GM21576 (cell line): ENCODE measurements at regions not wholly inside any gene's neighbourhood (a gene's known extent, or its start where the extent isn't known, plus 50 kb on each side); places are given as distances from the start of the nearest gene placed in this dataset.

Source experiments
- ATAC-seq: cut with Tn5 transposase; IDR thresholded peaks from one replicate; pipeline ENCODE4 v1.9.1; 2021; ENCODE audit warnings: mild to moderate bottlenecking, moderate library complexity; ENCODE audit not compliant: unreplicated experiment

- no peak for ATAC-seq
Observed at GRCh38 chr5:125510651-125511050, 764.2 kb upstream of the ZNF608 start.

- no peak for ATAC-seq
Observed at GRCh38 chr5:125517973-125518550, 771.6 kb upstream of the ZNF608 start.

DNA sequence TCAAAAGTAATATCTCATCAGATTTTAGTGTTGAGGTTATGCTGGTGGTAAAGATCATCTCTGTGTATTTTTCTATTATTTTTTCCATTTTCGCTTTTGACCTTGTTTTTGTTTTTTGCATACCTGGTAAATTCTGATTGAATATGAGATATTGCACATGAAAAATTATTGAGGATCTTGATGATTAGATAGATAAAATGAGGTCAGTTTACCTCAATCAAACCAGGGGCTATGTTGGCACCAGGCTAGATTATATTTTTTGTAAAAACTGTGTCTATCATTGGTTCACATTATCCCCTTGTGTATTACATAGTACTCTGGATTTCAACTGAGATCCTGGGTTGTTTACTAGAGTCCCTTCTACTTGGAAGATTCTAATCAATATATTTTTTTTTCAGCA is 774.9 kb upstream of the ZNF608 start:
- ATAC-seq, result no peak

DNA sequence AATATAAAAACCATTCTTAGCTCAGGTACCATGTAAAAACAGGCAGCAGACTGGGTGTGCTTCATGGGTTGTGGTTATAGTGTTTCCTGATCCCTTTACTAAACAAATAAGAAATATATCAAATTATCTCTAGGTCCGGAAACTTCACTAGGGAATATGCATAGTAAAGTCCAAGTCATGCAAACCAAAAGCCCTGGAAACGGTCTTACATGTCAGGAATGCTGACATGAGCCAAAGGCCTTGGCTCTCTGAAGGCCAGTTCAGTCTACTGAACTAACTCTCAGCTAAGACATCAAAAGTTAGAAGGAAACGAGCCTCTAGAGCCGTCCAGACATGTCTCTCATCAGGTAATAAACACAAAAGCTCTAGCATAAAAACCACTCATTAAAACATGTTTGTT is 778.9 kb upstream of the ZNF608 start:
- ATAC-seq, result no peak

DNA sequence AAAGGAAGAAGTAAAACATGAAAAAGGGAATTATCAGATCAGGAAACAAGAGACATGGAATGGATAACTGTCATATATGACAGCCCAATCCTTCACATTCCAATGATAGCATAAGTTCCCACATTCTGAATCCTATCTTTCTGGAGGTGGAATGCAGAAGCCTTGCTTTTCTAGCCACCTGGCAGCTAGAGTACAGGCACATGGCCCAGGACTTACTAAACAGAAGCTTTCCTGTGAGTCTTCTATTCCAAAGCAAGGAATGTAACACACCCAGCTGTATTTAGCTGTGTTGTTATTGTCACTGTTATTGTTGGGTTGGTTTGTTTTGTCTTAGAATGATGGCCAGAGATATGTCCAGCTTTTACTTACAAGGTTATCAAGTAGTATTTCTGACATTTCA is 780.5 kb upstream of the ZNF608 start:
- ATAC-seq, result no peak

GRCh38 chr5:125528881-125529280 is 782.4 kb upstream of the ZNF608 start:
- no peak for ATAC-seq

DNA sequence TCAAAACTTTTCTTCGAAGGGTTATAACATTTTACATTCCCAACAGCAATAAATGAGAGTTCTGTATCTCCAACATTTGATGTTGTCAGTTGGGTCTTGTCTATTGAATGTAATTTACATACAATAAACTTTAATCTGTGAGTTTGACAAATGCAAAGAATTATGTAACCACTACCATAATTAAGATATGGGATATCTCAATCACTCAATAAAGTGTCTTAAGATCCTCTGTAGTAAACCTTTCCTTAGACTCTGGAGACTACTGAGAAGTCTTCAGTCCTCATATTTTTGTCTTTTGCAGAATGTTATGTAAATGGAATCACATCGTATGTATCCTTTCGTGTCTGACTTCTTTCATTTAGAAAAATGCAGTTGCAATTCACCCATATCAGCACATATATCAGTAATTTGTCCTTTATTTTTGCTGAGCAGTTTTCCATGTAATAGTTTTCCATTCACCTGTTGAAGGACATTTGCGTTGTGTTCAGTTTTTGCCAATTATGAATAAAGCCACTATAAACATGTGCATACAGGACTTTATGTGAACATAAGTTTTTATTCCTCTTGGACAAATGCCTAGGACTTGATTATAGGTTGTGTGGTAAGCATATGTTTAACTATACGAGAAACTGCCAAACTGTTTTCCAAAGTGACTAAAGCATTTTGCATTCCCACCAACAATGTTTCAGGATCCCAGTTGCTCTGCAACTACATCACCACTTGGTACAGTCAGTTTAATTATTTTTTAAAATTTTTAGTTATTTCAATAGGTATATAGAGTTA is 784.6 kb upstream of the ZNF608 start:
- no peak for ATAC-seq

DNA sequence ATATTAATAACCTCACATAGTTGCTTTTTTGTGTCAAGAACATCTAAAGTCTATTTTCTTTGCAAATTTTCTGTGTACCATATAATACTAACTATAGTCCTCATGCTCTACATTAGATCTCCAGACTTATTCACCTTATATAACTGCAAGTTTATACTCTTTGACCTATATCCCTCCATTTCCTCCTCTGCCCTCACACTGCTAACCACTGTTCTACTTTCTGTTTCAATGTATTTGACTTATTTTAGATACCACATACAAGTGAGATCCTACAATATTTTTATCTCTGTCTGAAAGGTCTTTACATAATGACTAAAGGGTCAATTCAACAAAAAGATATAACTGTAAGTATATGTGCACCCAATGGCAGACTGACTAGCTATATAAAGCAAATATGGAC is 789.7 kb upstream of the ZNF608 start:
- ATAC-seq, result no peak

GRCh38 chr5:125536582-125536981 is 790.1 kb upstream of the ZNF608 start:
- no peak for ATAC-seq

GRCh38 chr5:125537661-125538060 is 791.2 kb upstream of the ZNF608 start:
- no peak for ATAC-seq

- ATAC-seq, result no peak
Observed at GRCh38 chr5:125538469-125538868, 792.0 kb upstream of the ZNF608 start.

- no peak for ATAC-seq
Observed at GRCh38 chr5:125541085-125541484, 794.6 kb upstream of the ZNF608 start.

GRCh38 chr5:125549322-125549911 is 803.0 kb upstream of the ZNF608 start:
- no peak for ATAC-seq

- ATAC-seq, result no peak
Observed at GRCh38 chr5:125550274-125550673, 803.8 kb upstream of the ZNF608 start.

DNA sequence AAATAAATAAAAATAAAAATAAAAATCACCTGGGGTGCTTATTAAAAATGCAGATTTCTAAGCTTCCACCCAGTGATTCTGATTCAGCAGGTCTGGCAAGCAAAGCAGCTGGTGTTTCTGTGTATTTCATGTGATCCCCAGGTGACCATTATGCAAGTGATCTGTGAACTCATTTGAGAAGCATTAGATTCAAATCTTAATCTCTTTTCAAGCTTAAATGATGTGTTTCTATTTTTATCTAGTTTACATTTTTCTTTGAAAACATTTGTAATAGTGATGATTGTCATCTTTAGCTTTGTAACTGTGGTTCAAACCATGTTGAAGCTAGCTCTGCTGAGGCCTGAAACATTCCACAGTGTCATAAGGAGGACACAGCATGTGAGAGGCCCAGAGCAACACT is 804.8 kb upstream of the ZNF608 start:
- ATAC-seq, result no peak

GRCh38 chr5:125551797-125552196 is 805.4 kb upstream of the ZNF608 start:
- ATAC-seq, result no peak

- no peak for ATAC-seq
Observed at GRCh38 chr5:125552486-125552885, 806.0 kb upstream of the ZNF608 start.

DNA sequence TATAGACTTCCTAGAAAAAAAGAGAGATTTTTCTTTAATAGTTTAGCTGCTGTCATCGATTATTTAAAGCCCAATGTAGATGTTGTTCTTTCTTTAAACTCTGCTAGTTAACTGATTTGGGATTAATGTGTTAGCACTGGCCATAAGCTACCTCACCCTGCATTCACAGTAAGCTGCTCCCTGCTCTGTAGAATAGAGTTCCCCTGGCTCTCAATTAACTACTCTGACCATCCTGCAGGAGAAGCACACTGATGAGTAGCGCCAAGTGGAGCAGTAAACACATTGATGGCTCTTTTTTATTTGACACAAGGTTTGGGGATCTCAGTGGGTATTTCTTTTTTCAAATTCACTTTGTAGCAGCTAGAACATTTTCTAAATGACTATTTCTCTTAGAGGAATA is 807.9 kb upstream of the ZNF608 start:
- no peak for ATAC-seq

DNA sequence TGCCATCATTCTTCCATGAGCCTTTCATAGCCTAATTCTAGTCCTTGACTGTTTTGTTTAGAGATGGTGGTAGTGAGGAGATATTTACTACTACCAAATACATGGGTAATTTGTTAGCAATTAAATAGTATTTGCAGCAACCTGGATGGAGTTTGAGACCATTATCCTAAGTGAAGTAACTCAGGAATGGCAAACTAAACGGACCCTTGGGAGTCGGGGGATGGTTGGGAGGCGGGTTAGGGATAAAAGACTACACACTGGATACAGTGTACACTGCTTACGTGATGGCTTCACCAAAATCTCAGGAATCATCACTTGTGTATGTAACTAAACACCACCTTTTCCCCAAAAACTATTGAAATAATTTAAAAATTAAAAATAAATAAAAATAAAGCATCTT is 809.2 kb upstream of the ZNF608 start:
- ATAC-seq, result no peak

DNA sequence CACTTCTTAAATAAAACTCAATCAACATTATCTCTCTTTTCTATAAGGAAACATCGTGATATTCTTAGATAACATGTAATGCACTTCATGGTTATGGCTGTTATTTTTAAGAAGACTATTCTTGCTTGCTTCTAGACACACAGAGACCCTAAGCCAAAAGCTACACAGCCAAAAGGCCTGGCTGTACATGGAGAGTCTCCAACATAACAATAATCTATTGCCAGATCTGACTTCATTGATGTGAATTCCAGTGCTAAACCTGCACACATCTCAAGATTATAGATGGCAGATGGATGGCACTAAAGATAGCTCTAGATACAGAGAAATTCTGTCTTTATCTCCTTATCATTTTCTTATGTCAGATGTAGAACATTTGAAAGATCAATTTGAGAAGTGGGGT is 811.6 kb upstream of the ZNF608 start:
- ATAC-seq, result no peak

DNA sequence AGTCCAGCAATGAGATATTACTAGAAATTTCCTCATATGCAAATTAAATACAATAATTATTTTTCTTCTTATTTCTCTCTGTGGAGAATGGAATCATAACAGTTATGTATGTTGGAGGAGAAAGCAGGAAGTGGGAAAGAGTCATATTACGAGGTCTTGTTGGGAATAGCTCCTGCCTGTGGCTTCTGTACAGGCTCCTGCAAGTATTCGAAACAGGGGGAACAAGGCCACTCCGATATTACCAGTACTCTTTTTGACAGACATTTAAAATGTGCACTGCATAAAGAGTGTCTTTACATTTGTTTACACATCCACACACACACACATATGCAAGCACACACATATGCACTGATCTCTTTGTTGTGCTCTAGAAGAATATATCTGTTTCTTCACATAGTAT is 812.0 kb upstream of the ZNF608 start:
- ATAC-seq, result no peak

DNA sequence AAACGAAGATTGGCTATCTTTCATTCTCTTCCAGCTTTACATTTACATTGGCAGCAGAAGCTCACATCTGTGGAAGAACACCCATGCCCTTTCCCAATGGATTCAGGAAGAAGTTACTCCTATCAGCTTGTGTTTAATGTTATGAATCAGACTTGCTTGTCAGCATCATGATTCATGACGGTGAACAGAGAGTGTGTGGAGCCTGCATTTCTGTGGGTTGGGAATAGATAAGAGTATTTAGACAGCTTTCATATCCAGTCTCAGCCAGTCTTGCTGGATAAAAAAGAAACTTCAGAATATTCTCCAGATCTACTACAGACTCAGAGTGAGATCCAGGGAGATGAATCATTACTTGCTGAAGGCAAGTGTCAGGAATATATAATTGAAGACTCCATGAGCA is 812.9 kb upstream of the ZNF608 start:
- no peak for ATAC-seq
